ENCODE measurements at regions not wholly inside any gene's neighbourhood (a gene's known extent, or its start where the extent isn't known, plus 50 kb on each side); places are given as distances from the start of the nearest gene placed in this dataset.

- Histone ChIP-seq H3K4me3 (replicated peaks; ENCODE audit: insufficient read depth, low read length) (no peak overlapping the region), H3K27me3 (ENCODE audit: insufficient read depth, poor library complexity, severe bottlenecking) (peaks cover 3% of the 10 kb centered on the region), H3K27ac (replicated peaks) (no peak overlapping the region)
- no peak for DNase-seq (ENCODE audit: low read depth in 1 of 2, low spot score in 1 of 2)
- TF ChIP-seq SPI1 (IDR thresholded peaks at IDR 0.05; ENCODE audit: borderline replicate concordance, low read depth) (no peak), REST (IDR thresholded peaks at IDR 0.05; ENCODE audit: insufficient replicate concordance, low read depth) (no peak), GABPA (IDR thresholded peaks at IDR 0.05; ENCODE audit: low read depth) (no peak), CTCF (IDR thresholded peaks at IDR 0.05; ENCODE audit: insufficient read depth, low read length) (no peak)
Observed at GRCh38 chr12:96131230-96131788, 62.9 kb upstream of the ELK3 start.

- H3K4me3 ChIP-seq (replicated peaks; ENCODE audit: insufficient read depth, low read length), result no peak overlapping the region
- DNase-seq (ENCODE audit: low read depth in 1 of 2, low spot score in 1 of 2), result peak in 1 of 2 experiments; percentile 38
- no peak overlapping the region for H3K27ac ChIP-seq (replicated peaks)
- TF ChIP-seq CTCF (IDR thresholded peaks at IDR 0.05; ENCODE audit: insufficient read depth, low read length) (no peak), GABPA (IDR thresholded peaks at IDR 0.05; ENCODE audit: low read depth) (no peak), REST (IDR thresholded peaks at IDR 0.05; ENCODE audit: insufficient replicate concordance, low read depth) (no peak), POLR2AphosphoS5 (IDR thresholded peaks at IDR 0.05; ENCODE audit: low read depth) (no peak), SPI1 (IDR thresholded peaks at IDR 0.05; ENCODE audit: borderline replicate concordance, low read depth) (no peak)
- H3K27me3 ChIP-seq (ENCODE audit: insufficient read depth, poor library complexity, severe bottlenecking), result peaks cover 3% of the 10 kb centered on the region
Observed at GRCh38 chr12:96132819-96133218, 61.4 kb upstream of the ELK3 start.

GRCh38 chr12:96134200-96134599 lies 60.0 kb upstream of the ELK3 start:
- Histone ChIP-seq H3K4me3 (replicated peaks; ENCODE audit: insufficient read depth, low read length) (no peak overlapping the region), H3K27ac (replicated peaks) (no peak overlapping the region), H3K27me3 (ENCODE audit: insufficient read depth, poor library complexity, severe bottlenecking) (peaks cover 3% of the 10 kb centered on the region)
- DNase-seq (ENCODE audit: low read depth in 1 of 2, low spot score in 1 of 2), result no peak
- TF ChIP-seq GABPA (IDR thresholded peaks at IDR 0.05; ENCODE audit: low read depth), result no peak
- no peak for TF ChIP-seq SPI1 (IDR thresholded peaks at IDR 0.05; ENCODE audit: borderline replicate concordance, low read depth)
- TF ChIP-seq CTCF (IDR thresholded peaks at IDR 0.05; ENCODE audit: insufficient read depth, low read length), result no peak
- no peak for TF ChIP-seq REST (IDR thresholded peaks at IDR 0.05; ENCODE audit: insufficient replicate concordance, low read depth)
- TF ChIP-seq POLR2AphosphoS5 (IDR thresholded peaks at IDR 0.05; ENCODE audit: low read depth), result no peak
